H1 (cell line): ENCODE measurements at regions not wholly inside any gene's neighbourhood (a gene's known extent, or its start where the extent isn't known, plus 50 kb on each side); places are given as distances from the start of the nearest gene placed in this dataset.

Experiments used
- CTCF ChIA-PET: fragments of 300-600 bp; sonication (Branson Sonifier 250); formaldehyde crosslinking; loops from one replicate; lab custom pipeline; 2021; ENCODE audit not compliant: partially characterized antibody; lab: Charles Lee
- POLR2A ChIA-PET: fragments of 300-600 bp; sonication (Branson Sonifier 250); formaldehyde crosslinking; loops from one replicate; lab custom pipeline; 2021; ENCODE audit warnings: inconsistent platforms; ENCODE audit not compliant: partially characterized antibody; lab: Charles Lee
- DNase-seq, 2 experiments: peaks; one replicate each; pipeline versions ENCODE4 v3.0.0 to v3.0.0-alpha.2; 2010 to 2022; ENCODE audit warnings: low spot score in 2 of 2, low read depth in 1 of 2, mixed read lengths in 1 of 2
- FAIRE-seq: peaks from 2 replicates; lab custom pipeline; 2011; peaks lifted over from hg19 to GRCh38; lab: Jason Lieb, UNC
- H2AFZ ChIP-seq: 2 replicates; pipeline ENCODE4 v1.8.1; 2012; ENCODE audit warnings: low read length, inconsistent platforms
- H2AK5ac ChIP-seq: 2 replicates; pipeline ENCODE4 v1.6.1; 2013; ENCODE audit warnings: low read depth, low read length
- H2BK120ac ChIP-seq: replicated peaks from 2 replicates; pipeline ENCODE3; 2013; ENCODE audit warnings: low read depth, low read length, inconsistent platforms
- H2BK12ac ChIP-seq: 2 replicates; pipeline ENCODE4 v1.6.1; 2013; ENCODE audit warnings: low read depth, low read length
- H2BK15ac ChIP-seq: 2 replicates; pipeline ENCODE4 v1.6.1; 2013; ENCODE audit warnings: low read length
- H2BK20ac ChIP-seq: 2 replicates; pipeline ENCODE4 v1.6.1; 2013; ENCODE audit warnings: low read length
- H2BK5ac ChIP-seq: 2 replicates; pipeline ENCODE4 v1.6.1; 2013; ENCODE audit warnings: low read depth, low read length
- H3K14ac ChIP-seq: 2 replicates; pipeline ENCODE4 v1.6.1; 2013; ENCODE audit warnings: inconsistent platforms; ENCODE audit not compliant: insufficient read length
- H3K18ac ChIP-seq: 2 replicates; pipeline ENCODE4 v1.6.1; 2013; ENCODE audit warnings: low read length; ENCODE audit errors: extremely low read depth
- H3K23ac ChIP-seq: 2 replicates; pipeline ENCODE4 v1.6.1; 2013; ENCODE audit warnings: inconsistent platforms; ENCODE audit not compliant: insufficient read length
- H3K23me2 ChIP-seq: 2 replicates; pipeline ENCODE4 v1.6.1; 2013; ENCODE audit warnings: low read depth, low read length
- H3K27ac ChIP-seq: 2 replicates; pipeline ENCODE4 v1.6.1; 2011; ENCODE audit warnings: low read depth, low read length, inconsistent platforms
- H3K27me3 ChIP-seq, 4 experiments: replicated peaks in 1 of 4; 1 replicate in 1 of 4; 2 replicates in 3 of 4; pipeline versions ENCODE4 v1.6.1 to v1.8.1; 2011 to 2013; ENCODE audit warnings: low read length in 3 of 4, mild to moderate bottlenecking in 3 of 4, inconsistent platforms in 2 of 4, mixed read lengths in 2 of 4, moderate library complexity in 1 of 4; ENCODE audit not compliant: control insufficient read depth in 3 of 4, insufficient read depth in 3 of 4; ENCODE audit errors: extremely low read depth in 1 of 4
- H3K36me3 ChIP-seq, 4 experiments: 2 replicates each; pipeline versions ENCODE4 v1.6.1 to v1.8.1; 2011 to 2013; ENCODE audit warnings: mild to moderate bottlenecking in 4 of 4, low read length in 3 of 4, moderate library complexity in 2 of 4, control low read depth in 1 of 4, inconsistent platforms in 1 of 4; ENCODE audit not compliant: insufficient read depth in 4 of 4, control insufficient read depth in 2 of 4
- H3K4ac ChIP-seq: replicated peaks from 2 replicates; pipeline ENCODE3; 2013; ENCODE audit warnings: low read length, low read depth, mixed read lengths, inconsistent platforms; ENCODE audit not compliant: insufficient read length
- H3K4me1 ChIP-seq, 4 experiments: replicated peaks in 1 of 4; 1 replicate in 1 of 4; 2 replicates in 3 of 4; pipeline versions ENCODE4 v1.6.1 to v1.8.1; 2011 to 2013; ENCODE audit warnings: low read length in 3 of 4, inconsistent platforms in 2 of 4, mixed read lengths in 1 of 4; ENCODE audit not compliant: insufficient read depth in 4 of 4, control insufficient read depth in 3 of 4
- H3K4me2 ChIP-seq, 2 experiments: 2 replicates each; pipeline versions ENCODE4 v1.6.1 to v1.8.1; 2011 to 2013; ENCODE audit warnings: low read depth in 2 of 2, low read length in 2 of 2, control low read depth in 1 of 2, inconsistent platforms in 1 of 2, mild to moderate bottlenecking in 1 of 2; ENCODE audit not compliant: insufficient read depth in 1 of 2
- H3K4me3 ChIP-seq, 4 experiments: fragments of 200-600, 300-600 bp in 1 of 4; sonication (generic), shearing (Covaris generic), sonication (Bioruptor Twin) in 1 of 4; 2 replicates each; pipeline versions ENCODE4 v1.5.1 to v1.8.1; 2011 to 2016; ENCODE audit warnings: low read length in 4 of 4, low read depth in 3 of 4, control low read depth in 2 of 4, inconsistent platforms in 2 of 4, mild to moderate bottlenecking in 2 of 4, mixed read lengths in 1 of 4, moderate library complexity in 1 of 4; ENCODE audit not compliant: insufficient read depth in 2 of 4; ENCODE audit errors: extremely low read depth in 1 of 4
- H3K56ac ChIP-seq: replicated peaks from 2 replicates; pipeline ENCODE3; 2013; ENCODE audit warnings: low read depth, mild to moderate bottlenecking, mixed read lengths, low read length, inconsistent platforms; ENCODE audit not compliant: insufficient read length
- H3K79me1 ChIP-seq: 2 replicates; pipeline ENCODE4 v1.6.1; 2013; ENCODE audit warnings: low read depth, low read length, control low read depth
- H3K79me2 ChIP-seq, 2 experiments: 2 replicates each; pipeline versions ENCODE4 v1.6.1 to v1.8.1; 2012 to 2013; ENCODE audit warnings: low read length in 2 of 2, mild to moderate bottlenecking in 2 of 2, inconsistent platforms in 1 of 2; ENCODE audit not compliant: insufficient read depth in 2 of 2, control insufficient read depth in 1 of 2
- H3K9ac ChIP-seq, 4 experiments: replicated peaks in 1 of 4; 1 replicate in 1 of 4; 2 replicates in 3 of 4; pipeline versions ENCODE4 v1.6.1 to v1.8.1; 2011 to 2013; ENCODE audit warnings: low read depth in 3 of 4, low read length in 3 of 4, control low read depth in 2 of 4, mild to moderate bottlenecking in 2 of 4, moderate library complexity in 2 of 4, inconsistent platforms in 1 of 4; ENCODE audit errors: extremely low read depth in 1 of 4
- H3K9me3 ChIP-seq, 2 experiments: 2 replicates each; pipeline versions ENCODE4 v1.6.1 to v1.8.1; 2012 to 2013; ENCODE audit warnings: mild to moderate bottlenecking in 2 of 2, moderate library complexity in 2 of 2, control low read depth in 1 of 2, inconsistent platforms in 1 of 2, low read depth in 1 of 2, low read length in 1 of 2, mixed read lengths in 1 of 2; ENCODE audit not compliant: insufficient read depth in 2 of 2
- H4K20me1 ChIP-seq, 2 experiments: replicated peaks in 1 of 2; 2 replicates each; pipeline versions ENCODE3 to v1.8.1; 2011 to 2013; ENCODE audit warnings: inconsistent platforms in 2 of 2, low read length in 2 of 2, mild to moderate bottlenecking in 1 of 2; ENCODE audit not compliant: insufficient read depth in 2 of 2, control insufficient read depth in 1 of 2
- H4K5ac ChIP-seq: 2 replicates; pipeline ENCODE4 v1.6.1; 2013; ENCODE audit warnings: low read length, low read depth, mixed read lengths, inconsistent platforms; ENCODE audit not compliant: insufficient read length
- H4K8ac ChIP-seq: 2 replicates; pipeline ENCODE4 v1.8.0; 2013; ENCODE audit warnings: mild to moderate bottlenecking, moderate library complexity, low read length, inconsistent platforms; ENCODE audit not compliant: insufficient read depth; ENCODE audit errors: extremely low read depth
- H4K91ac ChIP-seq: replicated peaks from 2 replicates; pipeline ENCODE3; 2013; ENCODE audit warnings: low read length, mixed read lengths, inconsistent platforms; ENCODE audit not compliant: insufficient read length
- BCL11A ChIP-seq, 2 experiments: IDR thresholded peaks; one replicate each; pipeline ENCODE4 v1.6.1; 2011; ENCODE audit warnings: low read depth in 2 of 2, low read length in 2 of 2, mild to moderate bottlenecking in 2 of 2
- CREB1 ChIP-seq: IDR thresholded peaks from 2 replicates; pipeline ENCODE4 v1.6.1; 2012; ENCODE audit warnings: inconsistent platforms
- EGR1 ChIP-seq: IDR thresholded peaks from 2 replicates; pipeline ENCODE4 v1.6.1; 2011; ENCODE audit warnings: low read depth, low read length, borderline replicate concordance
- EP300 ChIP-seq, 2 experiments: IDR thresholded peaks; 1 replicate in 1 of 2; 2 replicates in 1 of 2; pipeline ENCODE4 v1.6.1; 2011 to 2012; ENCODE audit warnings: low read depth in 2 of 2, low read length in 2 of 2, mild to moderate bottlenecking in 2 of 2, borderline replicate concordance in 1 of 2, inconsistent platforms in 1 of 2, moderate library complexity in 1 of 2
- POLR2A ChIP-seq, 2 experiments: IDR thresholded peaks; 1 replicate in 1 of 2; 2 replicates in 1 of 2; pipeline ENCODE4 v1.6.1; 2011; ENCODE audit warnings: low read depth in 2 of 2, low read length in 2 of 2, mild to moderate bottlenecking in 2 of 2; ENCODE audit errors: control extremely low read depth in 1 of 2
- POU5F1 ChIP-seq: IDR thresholded peaks from 2 replicates; pipeline ENCODE4 v1.6.1; 2011; ENCODE audit warnings: low read depth, mild to moderate bottlenecking, low read length, moderate library complexity
- RAD21 ChIP-seq, 2 experiments: IDR thresholded peaks in 1 of 2; conservative IDR thresholded peaks in 1 of 2; 2 replicates each; pipeline ENCODE4 v1.6.1; 2011; ENCODE audit warnings: low read depth in 2 of 2, low read length in 2 of 2, improper control_type of control experiment in 1 of 2, inconsistent platforms in 1 of 2, mild to moderate bottlenecking in 1 of 2, moderate library complexity in 1 of 2
- RFX5 ChIP-seq: IDR thresholded peaks from 2 replicates; pipeline ENCODE4 v1.6.1; 2011; ENCODE audit warnings: low read depth, low read length, improper control_type of control experiment, borderline replicate concordance
- SUZ12 ChIP-seq: fragments of 200-600 bp; sonication (generic); IDR thresholded peaks from 2 replicates; pipeline ENCODE4 v1.6.1; 2012; ENCODE audit warnings: mild to moderate bottlenecking, inconsistent platforms, low read length, moderate library complexity, mixed read lengths
- TCF12 ChIP-seq: IDR thresholded peaks from 2 replicates; pipeline ENCODE4 v1.6.1; 2011; ENCODE audit warnings: low read depth, mild to moderate bottlenecking, low read length
- YY1 ChIP-seq: IDR thresholded peaks from 2 replicates; pipeline ENCODE4 v1.6.1; 2011; ENCODE audit warnings: low read depth, mild to moderate bottlenecking, low read length
- WGBS, 2 experiments: shearing (Covaris generic) in 1 of 2; methylation state at CpG; one replicate each; pipeline versions ENCODE4 v1.1.6 to v1.1.7; 2013 to 2015; ENCODE audit warnings: low lambda C conversion rate in 2 of 2, mixed read lengths in 2 of 2, inconsistent platforms in 1 of 2, low coverage in 1 of 2, missing lambda C conversion rate in 1 of 2; ENCODE audit not compliant: insufficient replicate concordance in 2 of 2, insufficient coverage in 1 of 2, insufficient read length in 1 of 2; ENCODE audit errors: extremely low coverage in 1 of 2, missing lambda C conversion rate in 1 of 2; 5-methylcytosine and 5-hydroxymethylcytosine counted together
- TF ChIP-seq, protein P1 (sequence below): IDR thresholded peaks from 2 replicates; pipeline ENCODE4 v1.6.1; 2012; ENCODE audit warnings: low read length, inconsistent platforms
- TF ChIP-seq, protein P2 (sequence below): IDR thresholded peaks from 2 replicates; pipeline ENCODE4 v1.6.1; 2012; ENCODE audit warnings: inconsistent platforms

DNA sequence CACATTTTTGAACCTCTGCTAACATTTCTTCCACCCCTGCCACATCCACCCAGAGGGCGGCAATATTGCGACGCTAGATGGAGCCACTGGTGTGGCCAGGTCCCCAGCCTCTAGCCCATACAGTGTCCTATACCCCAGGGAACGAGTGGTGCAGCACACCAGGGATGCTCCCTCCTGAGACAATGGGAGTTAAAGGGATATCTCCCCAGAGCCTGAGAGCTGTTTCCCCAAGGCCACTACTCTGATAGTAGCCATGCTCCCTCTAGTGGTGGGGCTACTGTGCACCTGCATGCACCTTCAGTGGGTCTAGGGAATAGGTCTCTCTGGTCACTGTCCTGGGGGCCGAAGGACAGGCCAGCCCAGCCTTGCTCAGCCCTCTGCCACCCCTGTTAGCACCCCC is 336.4 kb upstream of the FSHR start:
- Histone ChIP-seq H3K23ac (no peak overlapping the region), H4K20me1 (peaks cover 0 to 2% of the 10 kb centered on the region in 2 experiments), H3K18ac (no peak overlapping the region), H3K23me2 (no peaks in the 10 kb centered on the region), H3K4me1 (no peaks in the 10 kb centered on the region), H3K56ac (no peak overlapping the region), H4K8ac (no peak overlapping the region), H3K27ac (no peak overlapping the region), H2BK120ac (no peak overlapping the region), H3K9me3 (no peaks in the 10 kb centered on the region), H2BK12ac (no peak overlapping the region), H2BK20ac (no peak overlapping the region), H3K14ac (no peak overlapping the region), H3K4me3 (no peak overlapping the region), H4K5ac (no peak overlapping the region), H3K4ac (no peak overlapping the region), H2AK5ac (no peak overlapping the region), H3K27me3 (no peaks in the 10 kb centered on the region), H3K4me2 (no peak overlapping the region), H2BK5ac (no peak overlapping the region; the same call in 1 of the 2 replicates), H3K79me1 (no peaks in the 10 kb centered on the region), H2AFZ (no peak overlapping the region), H3K9ac (no peak overlapping the region), H3K79me2 (no peaks in the 10 kb centered on the region), H3K36me3 (no peaks in the 10 kb centered on the region), H4K91ac (no peak overlapping the region), H2BK15ac (no peak overlapping the region)
- FAIRE-seq: peak; percentile 87
- ChIA-PET POLR2A (no interaction called here), CTCF (interaction anchor here (0.6 to 1.9 kb wide), 29 partner anchors 10 to 1001 kb away, joined by 3 to 13 read pairs (median 3); no protein-coding TSS in a partner anchor)
- 48% methylated on average over 5 of the region's 5 CpGs; no CpG with 5 or more reads in 1 of the 2 experiments for WGBS, 2 experiments
- DNase-seq: peak; percentile 66 to 84
- TF ChIP-seq CREB1: no peak
- TF ChIP-seq, protein P1, sequence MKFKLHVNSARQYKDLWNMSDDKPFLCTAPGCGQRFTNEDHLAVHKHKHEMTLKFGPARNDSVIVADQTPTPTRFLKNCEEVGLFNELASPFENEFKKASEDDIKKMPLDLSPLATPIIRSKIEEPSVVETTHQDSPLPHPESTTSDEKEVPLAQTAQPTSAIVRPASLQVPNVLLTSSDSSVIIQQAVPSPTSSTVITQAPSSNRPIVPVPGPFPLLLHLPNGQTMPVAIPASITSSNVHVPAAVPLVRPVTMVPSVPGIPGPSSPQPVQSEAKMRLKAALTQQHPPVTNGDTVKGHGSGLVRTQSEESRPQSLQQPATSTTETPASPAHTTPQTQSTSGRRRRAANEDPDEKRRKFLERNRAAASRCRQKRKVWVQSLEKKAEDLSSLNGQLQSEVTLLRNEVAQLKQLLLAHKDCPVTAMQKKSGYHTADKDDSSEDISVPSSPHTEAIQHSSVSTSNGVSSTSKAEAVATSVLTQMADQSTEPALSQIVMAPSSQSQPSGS: no peak
- no peak for TF ChIP-seq EP300 (IDR thresholded peaks at IDR 0.05; ENCODE audit: borderline replicate concordance in 1 of 2, low read depth in 2 of 2, low read length in 2 of 2)
- no peak for TF ChIP-seq RFX5
- no peak for TF ChIP-seq EGR1
- no peak for TF ChIP-seq TCF12
- TF ChIP-seq, protein P2, sequence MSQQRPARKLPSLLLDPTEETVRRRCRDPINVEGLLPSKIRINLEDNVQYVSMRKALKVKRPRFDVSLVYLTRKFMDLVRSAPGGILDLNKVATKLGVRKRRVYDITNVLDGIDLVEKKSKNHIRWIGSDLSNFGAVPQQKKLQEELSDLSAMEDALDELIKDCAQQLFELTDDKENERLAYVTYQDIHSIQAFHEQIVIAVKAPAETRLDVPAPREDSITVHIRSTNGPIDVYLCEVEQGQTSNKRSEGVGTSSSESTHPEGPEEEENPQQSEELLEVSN: no peak
- TF ChIP-seq BCL11A (IDR thresholded peaks at IDR 0.05; ENCODE audit: low read depth in 2 of 2, low read length in 2 of 2): no peak
- TF ChIP-seq YY1: no peak
- TF ChIP-seq SUZ12: no peak
- TF ChIP-seq POLR2A (IDR thresholded peaks at IDR 0.05; ENCODE audit: control extremely low read depth in 1 of 2, low read depth in 2 of 2, low read length in 2 of 2): no peak
- TF ChIP-seq RAD21 (IDR thresholded peaks at IDR 0.05 in 1 of 2, conservative IDR thresholded peaks at IDR 0.05 in 1 of 2; ENCODE audit: low read depth in 2 of 2, low read length in 2 of 2): peak; percentile 86
- TF ChIP-seq POU5F1: no peak
